ENCODE measurements at regions not wholly inside any gene's neighbourhood (a gene's known extent, or its start where the extent isn't known, plus 50 kb on each side); places are given as distances from the start of the nearest gene placed in this dataset.
"Not testable (repeated sequence)": the region's sequence is repeated elsewhere in the genome, so short reads cannot be mapped to it uniquely, and the experiment has no call there.

GRCh38 chr7:156590212-156590611, 50.4 kb upstream of the RNF32 start:
- DNase-seq (ENCODE audit: low read depth): no peak
- no peak overlapping the region for H3K4me3 ChIP-seq (ENCODE audit: low read depth, low read length)

GRCh38 chr7:156589808-156590207, 50.8 kb upstream of the RNF32 start:
- no peak overlapping the region for H3K4me3 ChIP-seq (ENCODE audit: low read depth, low read length)
- no peak for DNase-seq (ENCODE audit: low read depth)

- no peak overlapping the region for H3K4me3 ChIP-seq (ENCODE audit: low read depth, low read length)
- DNase-seq (ENCODE audit: low read depth): no peak
Observed at GRCh38 chr7:156585926-156586325, 54.6 kb upstream of the RNF32 start.

DNA sequence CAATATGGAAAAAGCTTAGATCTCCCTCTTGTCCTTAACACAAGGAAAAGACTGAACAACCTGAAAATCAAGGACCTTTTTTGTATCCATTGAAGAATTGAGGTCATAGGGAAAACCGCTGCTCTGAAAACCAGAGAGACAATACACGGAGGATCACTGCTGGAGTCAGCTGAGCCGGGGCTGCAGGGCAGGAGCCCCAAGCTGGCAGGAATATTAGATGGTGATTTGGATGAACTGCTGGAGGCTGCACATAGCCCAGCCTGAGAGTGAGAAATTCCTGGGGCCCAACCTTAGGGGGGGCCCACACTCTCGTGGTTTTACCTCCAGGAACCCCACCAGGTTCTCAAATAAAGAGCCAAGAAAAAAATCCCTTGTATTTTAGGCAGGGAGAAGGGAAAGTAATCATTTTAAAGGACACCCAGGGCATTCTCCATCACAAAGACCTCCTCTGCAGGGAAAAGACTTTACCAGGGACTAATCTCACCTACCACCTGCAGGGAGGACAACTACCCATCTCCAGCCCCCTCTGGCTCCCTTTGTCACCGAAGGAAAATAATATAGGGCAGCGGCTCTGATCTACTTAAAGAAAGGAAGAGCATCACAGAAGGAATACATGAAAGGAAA, 55.4 kb upstream of the RNF32 start:
- H3K4me3 ChIP-seq (ENCODE audit: low read depth, low read length): no peak overlapping the region
- no peak for DNase-seq (ENCODE audit: low read depth)

- H3K4me3 ChIP-seq (ENCODE audit: low read depth, low read length): no peak overlapping the region
- DNase-seq (ENCODE audit: low read depth): no peak
Observed at GRCh38 chr7:156582591-156583123, 57.9 kb upstream of the RNF32 start.

DNA sequence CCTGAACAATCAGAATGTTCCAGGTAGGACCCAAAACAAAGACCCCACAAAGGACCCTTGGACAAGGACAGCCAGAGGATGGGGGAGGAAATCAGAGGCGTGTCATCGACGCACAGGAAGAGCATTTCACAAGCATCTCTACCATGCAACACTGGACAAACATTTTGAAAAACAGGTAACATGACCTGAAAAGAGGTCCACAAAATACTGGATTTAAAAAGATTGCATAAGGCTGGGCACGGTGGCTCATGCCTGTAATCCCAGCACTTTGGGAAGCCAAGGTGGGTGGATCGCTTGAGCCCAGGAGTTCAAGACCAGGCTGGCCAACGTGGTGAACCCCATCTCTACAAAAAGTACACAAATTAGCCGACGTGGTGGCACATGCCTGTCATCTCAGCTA, 60.5 kb upstream of the RNF32 start:
- DNase-seq (ENCODE audit: low read depth): no peak
- H3K4me3 ChIP-seq (ENCODE audit: low read depth, low read length): no peak overlapping the region

- DNase-seq (ENCODE audit: low read depth): no peak
- H3K4me3 ChIP-seq (ENCODE audit: low read depth, low read length): no peak overlapping the region
Observed at GRCh38 chr7:156579566-156579965, 61.0 kb upstream of the RNF32 start.

GRCh38 chr7:156578978-156579430, 61.6 kb upstream of the RNF32 start:
- no peak overlapping the region for H3K4me3 ChIP-seq (ENCODE audit: low read depth, low read length)
- no peak for DNase-seq (ENCODE audit: low read depth)

GRCh38 chr7:156578578-156578940, 62.0 kb upstream of the RNF32 start:
- H3K4me3 ChIP-seq (ENCODE audit: low read depth, low read length): no peak overlapping the region
- no peak for DNase-seq (ENCODE audit: low read depth)

DNA sequence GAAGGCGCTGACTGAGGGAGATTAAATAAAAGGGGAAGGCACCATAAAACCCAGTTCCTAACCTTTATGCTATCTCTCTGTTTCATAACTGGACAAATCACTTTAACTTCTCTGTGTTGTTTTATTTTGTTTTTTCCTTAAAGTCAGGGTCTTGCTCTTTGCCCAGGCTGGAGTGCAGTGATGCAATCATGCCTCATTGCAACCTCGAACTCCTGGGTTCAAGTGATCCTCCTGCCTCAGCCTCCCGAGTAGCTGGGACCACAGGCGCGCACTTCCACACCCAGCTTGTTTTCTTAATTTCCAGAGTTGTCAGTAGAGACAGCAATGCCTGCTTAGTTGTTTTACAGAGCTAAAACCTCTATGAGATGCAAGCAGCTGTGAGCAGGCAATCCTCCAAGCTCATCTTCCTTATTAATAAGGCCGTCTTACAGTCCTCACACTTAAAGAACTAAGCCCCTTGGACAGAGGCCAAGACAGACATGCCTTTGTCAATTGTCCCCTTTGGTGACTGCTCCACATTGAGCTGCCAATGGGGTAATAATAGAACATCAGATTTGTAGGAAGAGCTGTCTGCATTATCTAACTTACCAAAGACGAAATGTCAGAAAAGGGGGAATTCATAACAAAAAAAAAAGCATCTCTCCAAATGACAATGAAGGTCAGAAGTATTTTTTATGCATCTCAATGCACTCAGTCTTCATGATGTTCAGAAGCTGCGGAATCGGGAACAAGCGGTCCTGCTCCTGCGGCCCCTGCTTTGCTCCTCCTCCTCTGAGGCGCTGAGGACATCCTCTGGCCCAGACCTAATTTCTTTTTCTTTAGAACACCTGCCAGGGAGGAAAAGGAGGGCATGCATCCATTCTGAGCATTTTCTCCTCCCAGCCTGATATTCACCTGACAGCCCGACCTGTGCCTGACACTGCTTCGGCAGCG, 62.7 kb upstream of the RNF32 start:
- no peak for DNase-seq (ENCODE audit: low read depth)
- no peak overlapping the region for H3K4me3 ChIP-seq (ENCODE audit: low read depth, low read length)

DNA sequence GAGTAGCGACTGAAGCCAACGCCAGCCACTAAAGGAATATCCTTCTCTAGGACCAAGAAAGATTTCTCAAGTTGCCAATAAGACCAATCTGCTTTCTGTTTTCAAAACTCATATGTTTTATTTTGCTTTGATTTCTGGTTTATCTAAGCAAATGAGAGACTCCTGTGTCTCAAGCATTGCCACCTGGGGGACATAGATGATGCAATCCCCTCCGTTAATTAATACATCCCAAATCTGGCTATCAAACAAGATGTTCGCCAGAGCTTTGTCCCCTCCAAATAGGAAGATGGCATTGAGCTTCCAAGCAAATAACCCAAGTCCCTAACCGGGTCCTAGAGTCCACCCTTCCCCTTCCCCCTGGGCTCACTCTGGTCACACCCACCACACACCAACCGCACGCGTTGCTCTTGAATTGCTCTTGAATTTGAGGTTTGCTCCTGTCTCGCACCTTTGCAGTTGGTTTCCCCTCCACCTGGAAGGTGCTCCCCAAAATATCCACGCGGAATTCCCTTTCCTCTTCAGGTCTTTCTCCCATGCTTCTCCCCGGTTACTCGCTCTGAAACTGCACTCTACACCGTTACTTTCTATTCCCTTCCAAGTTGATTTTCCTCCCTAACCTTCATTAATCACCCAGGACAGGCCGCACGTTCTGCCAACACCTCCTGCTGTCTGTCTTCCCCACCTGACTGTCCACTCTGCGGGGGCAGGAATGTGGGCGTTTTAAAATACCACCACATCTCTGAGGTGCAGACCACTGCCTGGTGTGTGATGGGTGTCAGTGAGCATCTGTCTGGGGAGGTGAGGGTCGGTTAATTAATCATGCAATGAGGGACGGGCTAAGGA, 64.1 kb upstream of the RNF32 start:
- no peak for DNase-seq (ENCODE audit: low read depth)
- no peak overlapping the region for H3K4me3 ChIP-seq (ENCODE audit: low read depth, low read length)

DNA sequence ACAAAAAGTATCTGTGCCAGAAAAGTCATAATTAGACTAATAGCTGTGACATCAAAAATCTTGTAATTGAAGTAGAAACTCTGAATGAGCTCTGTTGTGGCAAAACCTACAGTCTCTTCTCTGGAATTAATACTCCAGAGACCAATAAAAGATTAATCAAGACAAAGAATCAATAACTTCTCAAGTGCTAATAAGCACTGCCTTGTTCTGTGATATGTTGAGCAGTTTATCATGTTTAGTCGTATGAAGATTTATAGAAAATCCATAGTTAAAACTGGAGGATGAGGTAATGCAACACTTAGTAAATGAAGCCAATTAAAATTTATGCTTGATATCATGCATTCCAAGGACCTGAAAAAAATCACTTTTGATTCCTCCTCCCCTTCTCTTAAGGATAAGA, 72.3 kb upstream of the RNF32 start:
- no peak for DNase-seq (ENCODE audit: low read depth)
- H3K4me3 ChIP-seq (ENCODE audit: low read depth, low read length): no peak overlapping the region

DNA sequence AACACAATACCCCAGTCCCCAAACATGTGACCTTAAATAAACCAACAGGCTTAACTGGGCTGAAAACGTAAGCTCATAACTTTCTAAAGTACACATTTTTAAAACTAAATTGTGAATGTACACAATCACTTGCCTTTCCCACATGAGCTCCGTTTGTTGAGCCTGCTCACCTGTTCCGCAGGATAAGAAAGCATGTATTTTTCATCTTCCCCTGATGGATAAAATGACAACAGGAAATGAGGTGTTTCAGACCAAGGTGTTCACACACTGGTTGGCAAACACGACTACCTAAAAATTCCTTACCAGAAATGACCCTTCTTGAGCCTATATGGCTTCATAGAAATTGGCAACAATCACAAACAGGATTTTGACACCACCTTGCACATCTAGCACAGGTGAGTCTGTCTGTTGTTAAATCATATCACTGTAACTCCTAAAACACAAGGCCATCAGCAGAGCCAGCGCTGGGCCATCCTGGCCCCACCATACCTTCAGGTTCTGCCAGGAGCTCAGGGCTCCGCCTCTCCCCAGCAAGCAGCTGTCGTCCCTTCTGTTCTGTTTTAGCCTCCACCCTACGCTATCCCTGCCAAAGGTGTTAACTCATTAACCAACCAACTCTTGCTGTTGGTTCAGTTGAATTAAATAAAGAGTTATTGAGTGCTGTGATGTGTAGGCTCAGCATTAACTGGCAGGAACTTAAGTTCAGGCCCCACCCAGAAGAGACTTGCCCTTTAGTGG, 73.6 kb upstream of the RNF32 start:
- no peak overlapping the region for H3K4me3 ChIP-seq (ENCODE audit: low read depth, low read length)
- DNase-seq (ENCODE audit: low read depth): no peak

GRCh38 chr7:156565002-156565401, 75.6 kb upstream of the RNF32 start:
- H3K4me3 ChIP-seq (ENCODE audit: low read depth, low read length); DNase-seq (ENCODE audit: low read depth): not testable (repeated sequence)

GRCh38 chr7:156560696-156561095, 79.9 kb upstream of the RNF32 start:
- DNase-seq (ENCODE audit: low read depth): no peak
- H3K4me3 ChIP-seq (ENCODE audit: low read depth, low read length): no peak overlapping the region

DNA sequence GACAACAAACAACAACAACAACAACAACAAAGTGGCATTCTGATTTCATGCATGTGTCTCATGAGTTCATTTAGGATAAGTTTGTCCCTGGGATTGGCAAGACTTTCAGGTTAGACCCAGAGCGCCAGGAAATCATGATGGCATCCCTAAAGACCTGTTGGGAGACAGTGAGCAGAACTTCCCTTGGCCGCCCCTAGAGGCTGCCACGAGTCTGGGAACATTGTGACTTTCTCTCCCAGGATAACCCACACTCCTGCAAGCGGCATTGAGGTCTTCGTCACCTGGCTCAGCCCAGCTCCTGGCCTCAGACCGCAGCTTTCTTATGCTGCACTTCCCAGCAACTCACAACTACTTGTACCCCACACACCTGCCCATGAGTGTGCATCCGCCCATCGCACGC, 80.5 kb upstream of the RNF32 start:
- no peak for DNase-seq (ENCODE audit: low read depth)
- H3K4me3 ChIP-seq (ENCODE audit: low read depth, low read length): no peak overlapping the region

DNA sequence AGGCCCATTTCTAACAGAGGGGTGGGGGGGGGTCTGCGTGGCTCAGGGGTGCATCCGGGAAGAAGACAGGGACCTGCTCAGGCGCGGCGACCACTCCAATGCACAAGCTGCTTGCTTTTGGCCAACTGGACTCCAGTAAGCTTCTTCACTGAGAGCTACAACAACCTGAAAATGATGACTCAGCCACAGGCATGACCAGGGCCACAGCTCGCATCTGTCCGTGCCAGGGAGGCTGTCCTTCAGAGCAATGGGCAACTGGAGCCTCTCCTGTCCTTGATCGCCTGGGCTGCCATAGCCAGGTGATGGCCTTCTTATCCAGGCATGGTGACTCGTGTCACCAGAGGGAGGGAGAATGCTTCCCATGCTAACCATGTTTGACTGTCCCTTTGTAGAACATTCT, 81.6 kb upstream of the RNF32 start:
- no peak for DNase-seq (ENCODE audit: low read depth)
- no peak overlapping the region for H3K4me3 ChIP-seq (ENCODE audit: low read depth, low read length)

- no peak for DNase-seq (ENCODE audit: low read depth)
- no peak overlapping the region for H3K4me3 ChIP-seq (ENCODE audit: low read depth, low read length)
Observed at GRCh38 chr7:156558198-156558597, 82.4 kb upstream of the RNF32 start.

DNA sequence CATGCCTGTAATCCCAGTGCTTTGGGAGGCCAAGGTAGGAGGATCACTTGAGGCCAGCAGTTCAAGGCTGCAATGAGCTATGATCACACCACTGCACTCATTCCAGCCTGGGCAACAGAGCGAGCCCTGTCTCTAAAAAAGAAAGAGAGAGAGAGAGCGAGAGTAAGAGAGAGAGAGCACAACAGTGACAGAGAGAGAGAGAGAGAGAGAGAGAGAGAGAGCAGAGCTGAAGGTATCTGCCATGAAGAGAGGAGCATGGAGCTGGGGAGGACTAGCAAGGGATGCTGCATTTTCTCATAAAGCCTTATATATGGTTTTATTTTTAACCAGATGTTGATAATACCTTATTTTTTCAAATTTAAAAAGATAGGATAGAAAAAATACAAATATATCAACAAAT, 84.5 kb upstream of the RNF32 start:
- no peak overlapping the region for H3K4me3 ChIP-seq (ENCODE audit: low read depth, low read length)
- no peak for DNase-seq (ENCODE audit: low read depth)
